K562 (cell line): ENCODE measurements at regions not wholly inside any gene's neighbourhood (a gene's known extent, or its start where the extent isn't known, plus 50 kb on each side); places are given as distances from the start of the nearest gene placed in this dataset.

Experiments used
- ATAC-seq: fragments of 200-7000 bp; cut with Tn5 transposase; 3 replicates; pipeline ENCODE4 v1.9.1; 2020; ENCODE audit warnings: moderate library complexity
- BruUV-seq: library from RNA; stranded (reverse); fragments of 400-500 nt; replicated peaks from 2 replicates; lab custom pipeline; 2021; lab: Mats Ljungman, UMichigan
- CTCF ChIA-PET: fragments of 300-600 bp; formaldehyde crosslinking; extraction: SDS; loops from one replicate; lab custom pipeline; 2021; ENCODE audit warnings: low intra/inter-chr PET ratio; lab: Yijun Ruan, JAX
- POLR2A ChIA-PET: fragments of 300-600, 350-650 bp; sonication (Branson Sonifier 250); formaldehyde crosslinking; extraction: SDS; loops from one replicate; lab custom pipeline; 2021; ENCODE audit warnings: antibody characterized with exemption, inconsistent platforms; lab: Yijun Ruan, JAX
- DNase-seq, 4 experiments: peaks; one replicate each; pipeline versions ENCODE4 v3.0.0 to v3.0.0-alpha.2; 2011 to 2018; ENCODE audit warnings: low spot score in 3 of 4, mixed read lengths in 3 of 4; ENCODE audit errors: extremely low read depth in 1 of 4
- FAIRE-seq: peaks from 2 replicates; lab custom pipeline; 2011; peaks lifted over from hg19 to GRCh38; lab: Jason Lieb, UNC
- H2AFZ ChIP-seq: 2 replicates; pipeline ENCODE4 v1.6.0; 2011; ENCODE audit warnings: low read depth, low read length, control low read depth, inconsistent platforms
- H3K27ac ChIP-seq: fragments of 200-600 bp; 3 replicates; pipeline ENCODE4 v1.8.0; 2011; ENCODE audit warnings: low read depth, mild to moderate bottlenecking, control low read depth, inconsistent platforms, low read length, moderate library complexity, mixed read lengths; ENCODE audit errors: extremely low read depth
- H3K27me3 ChIP-seq, 2 experiments: fragments of 300-600 bp in 1 of 2; 2 replicates in 1 of 2; 3 replicates in 1 of 2; pipeline versions ENCODE4 v1.6.0 to v1.8.0; 2011; ENCODE audit warnings: inconsistent platforms in 2 of 2, low read length in 2 of 2, mild to moderate bottlenecking in 1 of 2, mixed read lengths in 1 of 2, moderate library complexity in 1 of 2; ENCODE audit not compliant: control insufficient read depth in 2 of 2, insufficient read depth in 2 of 2
- H3K36me3 ChIP-seq: fragments of 300-600 bp; 3 replicates; pipeline ENCODE4 v1.8.0; 2011; ENCODE audit warnings: mild to moderate bottlenecking, low read length, inconsistent platforms; ENCODE audit not compliant: control insufficient read depth, insufficient read depth
- H3K4me1 ChIP-seq, 2 experiments: fragments of 200-600 bp in 1 of 2; replicated peaks in 1 of 2; 2 replicates in 1 of 2; 3 replicates in 1 of 2; pipeline versions ENCODE4 v1.5.1 to v1.8.0; 2011; ENCODE audit warnings: inconsistent platforms in 2 of 2, low read length in 2 of 2, mild to moderate bottlenecking in 1 of 2, mixed read lengths in 1 of 2, moderate library complexity in 1 of 2; ENCODE audit not compliant: control insufficient read depth in 2 of 2, insufficient read depth in 2 of 2
- H3K4me2 ChIP-seq: 2 replicates; pipeline ENCODE4 v1.6.1; 2011; ENCODE audit warnings: low read length, control low read depth, inconsistent platforms, mixed read lengths; ENCODE audit not compliant: insufficient read depth
- H3K4me3 ChIP-seq: fragments of 200-600 bp; sonication (generic), shearing (Covaris generic); 2 replicates; pipeline ENCODE4 v1.5.1; 2016; ENCODE audit warnings: control low read depth, inconsistent platforms
- H3K79me2 ChIP-seq: fragments of 200-600 bp; 3 replicates; pipeline ENCODE4 v1.8.0; 2011; ENCODE audit warnings: low read length, inconsistent platforms; ENCODE audit not compliant: control insufficient read depth, insufficient read depth
- H3K9ac ChIP-seq, 2 experiments: 2 replicates each; pipeline versions ENCODE4 v1.6.0 to v1.6.1; 2011; ENCODE audit warnings: low read depth in 2 of 2, low read length in 2 of 2, control low read depth in 1 of 2, inconsistent platforms in 1 of 2, mild to moderate bottlenecking in 1 of 2, mixed read lengths in 1 of 2; ENCODE audit not compliant: insufficient read depth in 1 of 2
- H3K9me1 ChIP-seq: one replicate; pipeline ENCODE4 v1.6.0; 2011; ENCODE audit warnings: inconsistent platforms, mild to moderate bottlenecking, low read length, moderate library complexity; ENCODE audit not compliant: control insufficient read depth, insufficient read depth
- H3K9me3 ChIP-seq: replicated peaks from 2 replicates; pipeline ENCODE4 v1.5.1; 2011; ENCODE audit warnings: low read depth, low read length, inconsistent platforms; ENCODE audit not compliant: control insufficient read depth, insufficient read depth
- H4K20me1 ChIP-seq: replicated peaks from 2 replicates; pipeline ENCODE4 v1.6.1; 2011; ENCODE audit warnings: low read length, inconsistent platforms, mixed read lengths; ENCODE audit not compliant: control insufficient read depth, insufficient read depth
- FIP1L1 ChIP-seq: fragments of 200-400 bp; formaldehyde crosslinking; IDR thresholded peaks from 2 replicates; pipeline ENCODE4 v1.6.1; 2018; ENCODE audit warnings: mild to moderate bottlenecking, low read depth, low read length; ENCODE audit not compliant: poor library complexity, severe bottlenecking
- HMG20B ChIP-seq: fragments of 250-450 bp; sonication (Bioruptor Pico); IDR thresholded peaks from 2 replicates; pipeline ENCODE4 v1.5.0; 2021; ENCODE audit warnings: mild to moderate bottlenecking
- MCM5 ChIP-seq: fragments of 450-650 bp; IDR thresholded peaks from 2 replicates; pipeline ENCODE4 v1.6.1; 2016; ENCODE audit warnings: low read depth
- SIN3B ChIP-seq: fragments of 450-650 bp; IDR thresholded peaks from 2 replicates; pipeline ENCODE4 v1.6.1; 2017; ENCODE audit warnings: low read depth, mild to moderate bottlenecking, moderate library complexity
- WGBS: fragments of 100-300 bp; shearing (Covaris generic); methylation state at CpG from one replicate; pipeline ENCODE4 v1.1.6; 2016; ENCODE audit warnings: low coverage, mixed read lengths; ENCODE audit not compliant: insufficient coverage; ENCODE audit errors: missing lambda C conversion rate; 5-methylcytosine and 5-hydroxymethylcytosine counted together
- in situ Hi-C: fragments of 300-500 bp; cut with MboI; formaldehyde crosslinking; loops from 4 replicates; pipeline ENCODE4 v1.15.0; 2018; ENCODE audit warnings: inconsistent platforms, mixed read lengths
- intact Hi-C: fragments of 100-400 bp; cut with micrococcal nuclease; formaldehyde crosslinking; loops from 2 replicates; pipeline ENCODE4 v1.14.2; 2022
- TF ChIP-seq, protein P1 (sequence below): fragments of 450-650 bp; formaldehyde crosslinking; IDR thresholded peaks from 2 replicates; pipeline ENCODE4 v1.4.0; 2022; ENCODE audit warnings: missing genetic modification characterization
- TF ChIP-seq, protein P2 (sequence below): fragments of 450-650 bp; IDR thresholded peaks from 2 replicates; pipeline ENCODE4 v1.6.1; 2016; ENCODE audit warnings: mild to moderate bottlenecking, moderate library complexity

DNA sequence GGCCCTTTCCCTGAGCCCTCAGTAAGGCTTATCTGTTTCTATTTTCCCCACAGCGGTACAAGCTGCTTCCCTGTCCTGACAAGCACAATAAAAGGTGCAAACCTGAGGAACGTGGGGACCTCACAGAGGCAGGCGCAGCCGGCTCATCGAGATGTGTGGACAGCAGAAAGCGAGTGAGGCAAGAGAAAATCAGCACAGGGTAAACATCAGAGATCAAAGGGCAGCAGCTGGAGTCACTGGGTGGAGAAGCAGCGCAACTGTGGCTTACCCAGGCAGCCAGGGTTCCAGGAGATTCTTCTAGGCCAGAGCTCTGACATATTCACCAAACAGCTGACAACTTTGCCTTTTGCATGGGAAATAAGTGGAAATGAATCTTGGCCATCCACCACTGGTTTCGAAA is 212.6 kb downstream of the WDR11 start:
- no TSS peak for BruUV-seq
- H4K20me1 ChIP-seq = no peaks in the 10 kb centered on the region
- ATAC-seq (no peak), DNase-seq (no peak), FAIRE-seq (no peak)
- CTCF ChIA-PET = no interaction called here
- no peaks in the 10 kb centered on the region for H3K4me1 ChIP-seq
- TF ChIP-seq, protein P1, sequence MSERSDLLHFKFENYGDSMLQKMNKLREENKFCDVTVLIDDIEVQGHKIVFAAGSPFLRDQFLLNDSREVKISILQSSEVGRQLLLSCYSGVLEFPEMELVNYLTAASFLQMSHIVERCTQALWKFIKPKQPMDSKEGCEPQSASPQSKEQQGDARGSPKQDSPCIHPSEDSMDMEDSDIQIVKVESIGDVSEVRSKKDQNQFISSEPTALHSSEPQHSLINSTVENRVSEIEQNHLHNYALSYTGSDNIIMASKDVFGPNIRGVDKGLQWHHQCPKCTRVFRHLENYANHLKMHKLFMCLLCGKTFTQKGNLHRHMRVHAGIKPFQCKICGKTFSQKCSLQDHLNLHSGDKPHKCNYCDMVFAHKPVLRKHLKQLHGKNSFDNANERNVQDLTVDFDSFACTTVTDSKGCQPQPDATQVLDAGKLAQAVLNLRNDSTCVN (CRISPR knock-in tag) = no peak
- no peak for TF ChIP-seq SIN3B
- TF ChIP-seq MCM5 = no peak
- no peak for TF ChIP-seq FIP1L1
- TF ChIP-seq, protein P2, sequence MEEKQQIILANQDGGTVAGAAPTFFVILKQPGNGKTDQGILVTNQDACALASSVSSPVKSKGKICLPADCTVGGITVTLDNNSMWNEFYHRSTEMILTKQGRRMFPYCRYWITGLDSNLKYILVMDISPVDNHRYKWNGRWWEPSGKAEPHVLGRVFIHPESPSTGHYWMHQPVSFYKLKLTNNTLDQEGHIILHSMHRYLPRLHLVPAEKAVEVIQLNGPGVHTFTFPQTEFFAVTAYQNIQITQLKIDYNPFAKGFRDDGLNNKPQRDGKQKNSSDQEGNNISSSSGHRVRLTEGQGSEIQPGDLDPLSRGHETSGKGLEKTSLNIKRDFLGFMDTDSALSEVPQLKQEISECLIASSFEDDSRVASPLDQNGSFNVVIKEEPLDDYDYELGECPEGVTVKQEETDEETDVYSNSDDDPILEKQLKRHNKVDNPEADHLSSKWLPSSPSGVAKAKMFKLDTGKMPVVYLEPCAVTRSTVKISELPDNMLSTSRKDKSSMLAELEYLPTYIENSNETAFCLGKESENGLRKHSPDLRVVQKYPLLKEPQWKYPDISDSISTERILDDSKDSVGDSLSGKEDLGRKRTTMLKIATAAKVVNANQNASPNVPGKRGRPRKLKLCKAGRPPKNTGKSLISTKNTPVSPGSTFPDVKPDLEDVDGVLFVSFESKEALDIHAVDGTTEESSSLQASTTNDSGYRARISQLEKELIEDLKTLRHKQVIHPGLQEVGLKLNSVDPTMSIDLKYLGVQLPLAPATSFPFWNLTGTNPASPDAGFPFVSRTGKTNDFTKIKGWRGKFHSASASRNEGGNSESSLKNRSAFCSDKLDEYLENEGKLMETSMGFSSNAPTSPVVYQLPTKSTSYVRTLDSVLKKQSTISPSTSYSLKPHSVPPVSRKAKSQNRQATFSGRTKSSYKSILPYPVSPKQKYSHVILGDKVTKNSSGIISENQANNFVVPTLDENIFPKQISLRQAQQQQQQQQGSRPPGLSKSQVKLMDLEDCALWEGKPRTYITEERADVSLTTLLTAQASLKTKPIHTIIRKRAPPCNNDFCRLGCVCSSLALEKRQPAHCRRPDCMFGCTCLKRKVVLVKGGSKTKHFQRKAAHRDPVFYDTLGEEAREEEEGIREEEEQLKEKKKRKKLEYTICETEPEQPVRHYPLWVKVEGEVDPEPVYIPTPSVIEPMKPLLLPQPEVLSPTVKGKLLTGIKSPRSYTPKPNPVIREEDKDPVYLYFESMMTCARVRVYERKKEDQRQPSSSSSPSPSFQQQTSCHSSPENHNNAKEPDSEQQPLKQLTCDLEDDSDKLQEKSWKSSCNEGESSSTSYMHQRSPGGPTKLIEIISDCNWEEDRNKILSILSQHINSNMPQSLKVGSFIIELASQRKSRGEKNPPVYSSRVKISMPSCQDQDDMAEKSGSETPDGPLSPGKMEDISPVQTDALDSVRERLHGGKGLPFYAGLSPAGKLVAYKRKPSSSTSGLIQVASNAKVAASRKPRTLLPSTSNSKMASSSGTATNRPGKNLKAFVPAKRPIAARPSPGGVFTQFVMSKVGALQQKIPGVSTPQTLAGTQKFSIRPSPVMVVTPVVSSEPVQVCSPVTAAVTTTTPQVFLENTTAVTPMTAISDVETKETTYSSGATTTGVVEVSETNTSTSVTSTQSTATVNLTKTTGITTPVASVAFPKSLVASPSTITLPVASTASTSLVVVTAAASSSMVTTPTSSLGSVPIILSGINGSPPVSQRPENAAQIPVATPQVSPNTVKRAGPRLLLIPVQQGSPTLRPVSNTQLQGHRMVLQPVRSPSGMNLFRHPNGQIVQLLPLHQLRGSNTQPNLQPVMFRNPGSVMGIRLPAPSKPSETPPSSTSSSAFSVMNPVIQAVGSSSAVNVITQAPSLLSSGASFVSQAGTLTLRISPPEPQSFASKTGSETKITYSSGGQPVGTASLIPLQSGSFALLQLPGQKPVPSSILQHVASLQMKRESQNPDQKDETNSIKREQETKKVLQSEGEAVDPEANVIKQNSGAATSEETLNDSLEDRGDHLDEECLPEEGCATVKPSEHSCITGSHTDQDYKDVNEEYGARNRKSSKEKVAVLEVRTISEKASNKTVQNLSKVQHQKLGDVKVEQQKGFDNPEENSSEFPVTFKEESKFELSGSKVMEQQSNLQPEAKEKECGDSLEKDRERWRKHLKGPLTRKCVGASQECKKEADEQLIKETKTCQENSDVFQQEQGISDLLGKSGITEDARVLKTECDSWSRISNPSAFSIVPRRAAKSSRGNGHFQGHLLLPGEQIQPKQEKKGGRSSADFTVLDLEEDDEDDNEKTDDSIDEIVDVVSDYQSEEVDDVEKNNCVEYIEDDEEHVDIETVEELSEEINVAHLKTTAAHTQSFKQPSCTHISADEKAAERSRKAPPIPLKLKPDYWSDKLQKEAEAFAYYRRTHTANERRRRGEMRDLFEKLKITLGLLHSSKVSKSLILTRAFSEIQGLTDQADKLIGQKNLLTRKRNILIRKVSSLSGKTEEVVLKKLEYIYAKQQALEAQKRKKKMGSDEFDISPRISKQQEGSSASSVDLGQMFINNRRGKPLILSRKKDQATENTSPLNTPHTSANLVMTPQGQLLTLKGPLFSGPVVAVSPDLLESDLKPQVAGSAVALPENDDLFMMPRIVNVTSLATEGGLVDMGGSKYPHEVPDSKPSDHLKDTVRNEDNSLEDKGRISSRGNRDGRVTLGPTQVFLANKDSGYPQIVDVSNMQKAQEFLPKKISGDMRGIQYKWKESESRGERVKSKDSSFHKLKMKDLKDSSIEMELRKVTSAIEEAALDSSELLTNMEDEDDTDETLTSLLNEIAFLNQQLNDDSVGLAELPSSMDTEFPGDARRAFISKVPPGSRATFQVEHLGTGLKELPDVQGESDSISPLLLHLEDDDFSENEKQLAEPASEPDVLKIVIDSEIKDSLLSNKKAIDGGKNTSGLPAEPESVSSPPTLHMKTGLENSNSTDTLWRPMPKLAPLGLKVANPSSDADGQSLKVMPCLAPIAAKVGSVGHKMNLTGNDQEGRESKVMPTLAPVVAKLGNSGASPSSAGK = no peak
- no peak for TF ChIP-seq HMG20B (CRISPR knock-in tag)
- no peaks in the 10 kb centered on the region for H3K27me3 ChIP-seq
- no peak overlapping the region for H3K4me3 ChIP-seq
- H3K9ac ChIP-seq = no peak overlapping the region
- no peak overlapping the region for H3K4me2 ChIP-seq
- H3K9me3 ChIP-seq = no peaks in the 10 kb centered on the region
- 1% methylated on average over 7 of the region's 8 CpGs for WGBS
- no peak overlapping the region for H3K27ac ChIP-seq
- H3K9me1 ChIP-seq = no peaks in the 10 kb centered on the region
- POLR2A ChIA-PET = interaction anchor here (0.7 kb wide), 1 partner anchor 58 kb away, joined by 3 read pairs; no protein-coding TSS in a partner anchor
- H3K36me3 ChIP-seq = no peaks in the 10 kb centered on the region
- intact Hi-C loops = no loop called here
- in situ Hi-C loops = no loop called here
- no peaks in the 10 kb centered on the region for H3K79me2 ChIP-seq
- H2AFZ ChIP-seq = no peak overlapping the region
